ENCODE measurements at regions not wholly inside any gene's neighbourhood (a gene's known extent, or its start where the extent isn't known, plus 50 kb on each side); places are given as distances from the start of the nearest gene placed in this dataset.

- no peak for DNase-seq (ENCODE audit: low spot score)
These were observed 262.9 kb upstream of the MAGI2 start for GRCh38 chr7:79716329-79716728.

GRCh38 chr7:79714081-79714480, 260.6 kb upstream of the MAGI2 start:
- no peak for DNase-seq (ENCODE audit: low spot score)

DNA sequence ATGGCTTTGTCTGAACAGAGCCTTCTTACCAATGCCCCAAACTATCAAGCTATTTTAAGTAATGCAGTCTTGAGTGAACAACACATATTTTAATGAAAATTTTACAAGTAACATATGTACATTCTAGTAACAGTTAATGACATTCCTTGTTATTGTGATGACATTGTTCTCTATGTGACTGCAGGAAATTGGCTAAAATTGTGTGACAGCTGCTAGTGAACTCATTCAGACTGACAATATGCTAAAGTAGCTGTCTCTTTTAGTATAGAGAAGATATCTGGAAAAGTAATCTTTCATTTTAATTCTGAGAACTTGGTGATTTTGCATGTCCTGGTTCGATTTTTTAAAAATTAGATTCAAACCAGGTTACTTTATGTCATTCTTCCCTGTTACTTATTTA, 259.8 kb upstream of the MAGI2 start:
- no peak for DNase-seq (ENCODE audit: low spot score)

DNA sequence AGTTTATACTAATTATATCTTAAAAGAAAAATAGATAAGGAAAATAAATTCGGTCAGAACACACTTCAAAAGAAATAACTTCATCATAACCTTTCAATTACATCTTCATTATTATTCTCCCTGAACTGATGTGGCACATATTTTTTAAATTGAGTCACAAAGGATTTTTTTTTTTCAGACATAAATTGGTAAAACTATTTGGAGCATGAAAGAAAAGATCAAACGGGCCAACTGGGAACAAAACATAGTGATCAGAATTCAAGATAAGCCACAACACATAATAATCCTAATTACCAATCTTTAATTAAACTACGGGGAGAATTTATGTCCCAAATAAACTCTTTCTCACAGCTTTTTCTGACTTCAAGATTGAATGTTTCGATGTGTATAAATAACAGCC, 258.2 kb upstream of the MAGI2 start:
- DNase-seq (ENCODE audit: low spot score): no peak

- no peak for DNase-seq (ENCODE audit: low spot score)
These were observed 256.3 kb upstream of the MAGI2 start for GRCh38 chr7:79709574-79710409.

DNA sequence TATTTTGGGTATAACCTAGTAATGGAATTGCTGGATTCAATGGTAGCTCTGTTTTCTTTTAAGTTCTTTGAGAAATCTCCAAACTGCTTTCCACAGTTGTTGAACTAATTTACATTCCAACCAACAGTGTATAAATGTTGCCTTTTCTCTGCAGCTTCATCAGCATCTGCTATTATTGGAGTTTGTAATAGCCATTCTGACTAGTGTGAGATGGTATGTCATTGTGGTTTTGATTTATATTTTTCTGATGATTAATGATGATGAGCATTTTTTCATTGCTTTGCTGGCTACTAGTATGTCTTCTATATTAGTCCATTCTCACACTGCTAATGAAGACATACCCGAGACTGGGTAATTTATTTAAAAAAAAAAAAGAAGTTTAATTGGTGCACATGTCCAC, 248.6 kb upstream of the MAGI2 start:
- DNase-seq (ENCODE audit: low spot score): no peak

DNA sequence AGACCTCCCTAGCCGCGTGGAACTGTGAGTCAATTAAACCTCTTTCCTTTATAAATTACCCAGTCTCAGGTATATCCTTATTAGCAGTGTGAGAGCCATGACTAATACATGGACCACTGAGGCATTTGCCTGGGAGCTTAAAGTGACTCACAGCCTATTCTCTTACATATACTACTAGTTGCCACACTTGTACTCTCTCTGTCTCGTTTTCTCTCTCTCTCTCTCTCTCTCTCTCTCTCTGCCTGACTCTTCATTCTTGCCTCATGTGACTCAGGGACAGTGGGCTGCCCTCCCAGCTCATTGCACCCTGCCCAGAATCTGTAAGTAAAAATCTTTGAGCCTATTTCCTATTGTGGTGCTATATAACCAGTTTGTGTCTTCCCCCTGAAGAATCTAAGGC, 238.5 kb upstream of the MAGI2 start:
- no peak for DNase-seq (ENCODE audit: low spot score)

GRCh38 chr7:79691074-79691473, 237.6 kb upstream of the MAGI2 start:
- no peak for DNase-seq (ENCODE audit: low spot score)

DNA sequence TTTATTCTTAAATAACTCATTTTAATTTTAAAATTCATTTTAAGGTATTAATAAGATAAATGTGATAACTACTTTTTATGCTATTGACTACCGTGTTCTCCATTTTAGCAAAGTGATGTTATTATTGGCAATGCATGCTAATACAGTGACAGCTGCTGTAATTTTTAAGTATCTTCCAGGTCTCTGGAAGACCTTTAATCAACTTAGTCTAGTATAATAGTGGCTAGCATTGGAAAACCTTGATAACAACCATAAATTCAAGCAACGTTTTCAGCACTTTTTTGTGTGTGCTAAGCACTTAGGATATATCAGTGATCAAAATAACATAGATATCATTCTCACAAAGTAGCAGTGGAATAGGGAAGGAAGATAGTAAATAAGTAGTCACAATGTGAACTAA, 230.9 kb upstream of the MAGI2 start:
- DNase-seq (ENCODE audit: low spot score): no peak

DNA sequence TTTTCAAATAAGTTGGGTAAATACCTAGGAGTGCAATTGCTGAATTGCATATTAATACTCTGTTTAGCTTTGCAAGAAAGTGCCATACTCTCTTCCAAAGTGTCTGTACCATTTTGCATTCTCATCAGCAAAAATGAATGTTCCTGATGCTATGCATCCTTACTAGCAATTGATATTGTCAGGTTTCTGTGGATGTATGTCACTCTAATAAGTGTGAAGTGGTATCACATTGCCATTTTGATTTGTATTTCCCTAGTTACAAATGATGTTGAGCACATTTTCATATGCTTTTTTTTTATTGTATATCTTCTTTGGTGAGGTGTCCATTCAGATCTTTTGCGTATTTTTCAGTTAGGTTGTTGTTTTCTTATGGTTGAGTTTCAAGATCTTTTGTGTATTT, 230.4 kb upstream of the MAGI2 start:
- no peak for DNase-seq (ENCODE audit: low spot score)

- DNase-seq (ENCODE audit: low spot score): no peak
These were observed 229.9 kb upstream of the MAGI2 start for GRCh38 chr7:79683185-79683890.

GRCh38 chr7:79681454-79681853, 228.0 kb upstream of the MAGI2 start:
- no peak for DNase-seq (ENCODE audit: low spot score)

DNA sequence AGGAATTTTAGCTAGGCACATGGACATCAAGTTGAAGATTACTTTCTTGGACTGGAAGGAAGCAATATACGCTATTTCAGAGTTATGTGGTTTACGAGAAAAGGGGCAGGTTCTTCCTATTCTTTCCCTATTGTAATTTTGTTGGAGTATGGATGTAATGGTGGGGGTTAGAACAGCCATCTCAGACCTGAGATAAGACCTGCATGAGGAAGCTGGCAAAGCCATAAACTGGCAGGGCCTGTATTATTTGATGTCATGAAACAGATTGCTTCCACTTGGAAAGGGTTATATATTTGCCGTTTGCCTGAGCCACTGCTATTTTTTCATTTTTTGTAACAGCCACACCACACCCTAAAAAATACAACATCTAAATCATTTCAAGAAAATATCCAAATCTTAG, 220.5 kb upstream of the MAGI2 start:
- DNase-seq (ENCODE audit: low spot score): no peak

- no peak for DNase-seq (ENCODE audit: low spot score)
These were observed 220.0 kb upstream of the MAGI2 start for GRCh38 chr7:79673421-79673820.

GRCh38 chr7:79668292-79668691, 214.8 kb upstream of the MAGI2 start:
- DNase-seq (ENCODE audit: low spot score): no peak

DNA sequence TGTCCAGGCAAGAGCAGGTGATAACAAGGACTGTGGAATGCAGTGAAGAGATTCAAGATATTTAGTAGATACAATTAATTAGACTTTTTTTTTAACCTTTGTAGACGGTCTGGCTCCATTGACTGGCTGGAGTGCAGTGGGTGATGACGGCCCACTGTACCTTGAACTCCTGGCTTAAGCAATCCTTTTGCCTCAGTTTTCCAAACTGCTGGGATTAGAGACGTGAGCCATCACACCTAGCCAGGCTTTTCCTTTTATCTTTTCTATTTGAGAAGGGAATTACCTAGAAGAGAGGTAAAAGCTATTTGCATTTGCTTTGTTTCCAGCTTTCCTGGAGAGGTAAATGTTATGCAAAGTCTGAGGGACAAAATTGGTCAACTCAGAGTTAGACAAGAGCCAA, 213.0 kb upstream of the MAGI2 start:
- no peak for DNase-seq (ENCODE audit: low spot score)

DNA sequence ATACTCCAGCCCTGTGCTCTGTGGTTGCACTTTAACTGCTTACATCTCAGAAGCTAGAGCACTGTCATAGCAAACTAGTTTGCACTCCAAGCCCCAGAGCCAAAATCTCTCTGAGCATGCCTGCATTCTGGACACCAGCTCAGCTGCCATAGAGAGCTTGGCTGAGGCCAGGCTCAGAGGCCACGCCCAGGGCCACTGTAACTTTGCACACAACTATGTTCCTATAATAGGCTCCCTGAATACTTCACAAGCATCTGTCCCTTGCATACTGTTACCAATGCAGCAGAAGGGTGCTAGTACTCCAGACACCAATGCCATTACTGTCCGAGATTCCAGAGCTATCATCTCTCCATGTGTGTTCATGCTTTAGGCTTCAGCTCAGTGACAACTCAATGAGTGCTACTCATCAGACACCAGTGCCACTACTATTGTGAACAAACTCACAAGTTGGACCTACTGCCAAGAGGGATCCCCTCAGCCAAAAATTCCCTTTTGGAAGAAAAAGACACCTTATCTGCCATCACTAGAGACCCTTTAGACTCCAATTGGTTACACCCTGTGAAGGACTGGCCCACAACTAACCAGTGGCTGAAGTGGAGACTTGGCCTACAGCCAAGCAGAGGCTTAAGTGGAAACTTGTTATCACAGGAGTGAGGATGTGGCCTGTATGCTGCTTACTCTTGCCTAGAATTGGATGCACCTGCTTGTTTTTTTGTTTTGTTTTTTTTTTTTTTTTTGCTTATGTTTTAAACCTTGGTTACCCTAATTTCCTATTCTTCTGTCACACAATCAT, 211.6 kb upstream of the MAGI2 start:
- no peak for DNase-seq (ENCODE audit: low spot score)

DNA sequence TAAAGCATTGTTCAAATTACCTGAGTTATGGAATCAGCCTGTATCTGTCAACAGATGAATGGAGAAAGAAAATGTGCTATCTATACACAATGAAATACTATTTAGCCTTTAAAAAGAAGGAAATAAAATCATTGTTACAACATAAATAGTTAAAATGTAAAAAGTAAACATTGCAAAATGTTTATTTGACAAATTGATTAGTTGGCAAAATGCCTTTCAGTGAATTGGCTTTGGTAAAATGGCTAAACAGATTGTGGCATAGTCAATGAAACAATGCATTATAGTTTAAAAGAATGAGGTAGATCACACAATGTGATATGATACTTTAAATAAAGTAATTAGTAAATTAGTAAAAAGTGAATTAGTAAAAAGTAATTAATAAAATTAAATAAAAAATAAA, 204.8 kb upstream of the MAGI2 start:
- no peak for DNase-seq (ENCODE audit: low spot score)

DNA sequence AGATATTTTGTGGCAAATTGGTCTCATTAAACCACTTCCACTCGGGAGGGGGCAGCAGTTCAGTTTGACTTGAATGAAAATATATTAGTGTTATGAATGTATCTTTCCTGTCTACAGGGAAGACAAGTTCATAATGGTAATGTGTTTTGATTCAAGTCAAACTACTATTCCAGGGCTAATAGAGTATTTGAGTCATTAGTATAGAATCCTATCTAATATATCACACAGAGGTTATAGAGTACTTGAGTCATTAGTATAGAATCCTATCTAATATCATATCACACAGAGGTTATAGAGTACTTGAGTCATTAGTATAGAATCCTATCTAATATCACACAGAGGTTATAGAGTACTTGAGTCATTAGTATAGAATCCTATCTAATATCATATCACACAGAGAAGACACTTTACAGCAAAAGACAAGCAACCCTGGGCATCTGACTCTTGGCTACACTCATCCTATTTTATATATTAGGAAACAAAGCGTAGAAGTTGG, 199.7 kb upstream of the MAGI2 start:
- DNase-seq (ENCODE audit: low spot score): no peak

DNA sequence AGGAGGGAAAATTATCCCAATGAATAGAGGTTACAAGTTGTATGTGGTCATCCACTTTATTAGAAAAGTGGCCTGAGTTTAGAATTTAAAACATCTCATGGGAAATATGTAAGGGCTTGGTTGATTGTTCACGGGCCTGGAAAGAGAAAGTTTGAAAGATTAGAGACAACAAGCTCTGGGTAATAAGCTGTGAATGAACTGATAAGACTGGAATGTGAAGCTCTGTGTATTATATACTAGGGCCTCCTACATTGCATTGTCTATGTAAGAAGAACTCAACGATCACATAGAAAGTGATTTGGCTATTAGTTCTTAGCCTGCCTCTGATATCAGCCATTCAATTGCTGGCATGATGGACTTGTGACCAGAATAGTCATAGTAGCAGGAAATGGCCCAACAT, 199.2 kb upstream of the MAGI2 start:
- DNase-seq (ENCODE audit: low spot score): no peak

- no peak for DNase-seq (ENCODE audit: low spot score)
These were observed 194.2 kb upstream of the MAGI2 start for GRCh38 chr7:79647711-79648110.

DNA sequence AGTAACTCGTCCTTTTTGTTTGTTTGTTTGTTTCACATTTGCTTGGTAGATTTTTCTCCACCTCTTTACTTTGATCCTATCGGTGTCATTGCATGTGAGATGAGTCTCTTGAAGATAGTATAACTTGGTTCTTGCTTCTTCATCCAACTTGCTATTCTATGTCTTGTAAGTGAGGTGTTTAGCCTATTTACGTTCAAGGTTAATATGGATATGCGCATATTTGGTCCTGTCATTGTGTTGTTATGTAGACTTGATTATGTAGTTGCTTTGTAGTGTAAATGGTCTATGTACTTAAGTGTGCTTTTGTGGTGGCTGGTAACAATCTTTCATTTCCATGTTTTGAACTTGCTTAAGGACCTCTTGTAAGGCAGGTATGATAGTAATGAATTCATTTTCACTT, 192.8 kb upstream of the MAGI2 start:
- no peak for DNase-seq (ENCODE audit: low spot score)

GRCh38 chr7:79636849-79637248, 183.4 kb upstream of the MAGI2 start:
- no peak for DNase-seq (ENCODE audit: low spot score)

Measured in activated CD4-positive, alpha-beta T cell treated with anti-CD3 and anti-CD28 coated beads, Interleukin-2, Interleukin-4, amounts not matched to agents 100 ng/mL and 50 ng/mL, durations not matched to agents 16 hours and 8 hours (primary cell).